Body of pancreas (tissue), 4 donors: ENCODE measurements at regions not wholly inside any gene's neighbourhood (a gene's known extent, or its start where the extent isn't known, plus 50 kb on each side); places are given as distances from the start of the nearest gene placed in this dataset.

Experiments used
- ATAC-seq: fragments of 150-250 bp; one replicate; pipeline ENCODE4 v1.9.1; 2016
- DNase-seq, 4 donors: peaks; one replicate each; pipeline ENCODE4 v3.0.0-alpha.2; 2019
- H3K27ac ChIP-seq, 4 donors: fragments of 200-600 bp; sonication (generic); 1 replicate in 3 of 4; 2 replicates in 1 of 4; pipeline versions ENCODE4 v1.5.1 to v1.6.1; 2016 to 2019; ENCODE audit warnings: mild to moderate bottlenecking in 1 of 4, mixed read lengths in 1 of 4, moderate library complexity in 1 of 4
- H3K27me3 ChIP-seq, 2 donors: fragments of 200-600 bp; sonication (generic); one replicate each; pipeline ENCODE4 v1.6.0; 2016; ENCODE audit warnings: mild to moderate bottlenecking in 1 of 2
- H3K36me3 ChIP-seq, 2 donors: fragments of 200-600 bp; sonication (generic); replicated peaks in 1 of 2; 2 replicates each; pipeline ENCODE4 v1.5.1; 2016; ENCODE audit warnings: low read depth in 2 of 2; ENCODE audit not compliant: insufficient read depth in 1 of 2
- H3K4me1 ChIP-seq: fragments of 200-600 bp; sonication (generic); one replicate; pipeline ENCODE4 v1.6.0; 2016
- H3K4me3 ChIP-seq, 2 donors: fragments of 200-600 bp; sonication (generic); 1 replicate in 1 of 2; 2 replicates in 1 of 2; pipeline ENCODE4 v1.5.1; 2016 to 2019
- H3K9me3 ChIP-seq, 3 donors: fragments of 200-600 bp; sonication (generic); 1 replicate in 2 of 3; 2 replicates in 1 of 3; pipeline ENCODE4 v1.5.1; 2016
- CTCF ChIP-seq, 7 experiments: fragments of 450-650 bp in 4 of 7; fragments of 200-600 bp in 3 of 7; sonication (generic) in 3 of 7; IDR thresholded peaks; one replicate each; pipeline ENCODE4 v1.5.1; 2016 to 2019; ENCODE audit warnings: antibody characterized with exemption in 7 of 7
- POLR2A ChIP-seq, 3 donors: fragments of 450-650 bp; IDR thresholded peaks; one replicate each; pipeline ENCODE4 v1.6.1; 2016; ENCODE audit warnings: antibody characterized with exemption in 3 of 3, mild to moderate bottlenecking in 2 of 3
- WGBS, 2 donors: methylation state at CpG; one replicate each; pipeline ENCODE4 v1.1.5; 2017; 5-methylcytosine and 5-hydroxymethylcytosine counted together
- intact Hi-C: fragments of 100-400 bp; cut with DNase I; formaldehyde crosslinking; loops from one replicate; pipeline ENCODE4 v1.15.1; 2023

- ATAC-seq (no peak), DNase-seq (no peak)
- no peaks in the 10 kb centered on the region for H3K27me3 ChIP-seq
- no peak overlapping the region for H3K27ac ChIP-seq
- no peak overlapping the region for H3K4me3 ChIP-seq
- peaks cover 10% of the 10 kb centered on the region for H3K4me1 ChIP-seq
- WGBS, 2 donors: 51 to 56% methylated on average over 18 of the region's 18 CpGs
- TF ChIP-seq POLR2A (IDR thresholded peaks at IDR 0.05) (no peak), CTCF (IDR thresholded peaks at IDR 0.05) (no peak)
- no peaks in the 10 kb centered on the region for H3K9me3 ChIP-seq
- no peaks in the 10 kb centered on the region for H3K36me3 ChIP-seq
- intact Hi-C loops: no loop called here
Measured at GRCh38 chr10:3484306-3485056, 300.5 kb downstream of the KLF6 start.

- peaks cover 10% of the 10 kb centered on the region for H3K4me1 ChIP-seq
- intact Hi-C loops: no loop called here
- H3K27ac ChIP-seq: peak overlapping the region; percentile 48 to 73 (median 70)
- no peaks in the 10 kb centered on the region for H3K9me3 ChIP-seq
- ATAC-seq (peak; percentile 87), DNase-seq (peak; percentile 46 to 82 (median 62))
- WGBS, 2 donors: 8% methylated on average over 14 to 17 of the region's 17 CpGs
- no peaks in the 10 kb centered on the region for H3K36me3 ChIP-seq
- H3K27me3 ChIP-seq: no peaks in the 10 kb centered on the region
- TF ChIP-seq CTCF (IDR thresholded peaks at IDR 0.05): no peak
- peak in 2 of 3 donors; percentile 20 to 21 for TF ChIP-seq POLR2A (IDR thresholded peaks at IDR 0.05)
- no peak overlapping the region for H3K4me3 ChIP-seq
Measured at GRCh38 chr10:3482200-3482993, 302.6 kb downstream of the KLF6 start.

GRCh38 chr10:3481496-3481895 is 303.5 kb downstream of the KLF6 start:
- Histone ChIP-seq H3K4me1 (peaks cover 7% of the 10 kb centered on the region), H3K9me3 (no peaks in the 10 kb centered on the region), H3K27ac (no peak overlapping the region), H3K4me3 (no peak overlapping the region), H3K36me3 (no peaks in the 10 kb centered on the region), H3K27me3 (no peaks in the 10 kb centered on the region)
- intact Hi-C loops: no loop called here
- ATAC-seq (no peak), DNase-seq (no peak)
- TF ChIP-seq POLR2A (IDR thresholded peaks at IDR 0.05): no peak
- WGBS, 2 donors: 75 to 77% methylated on average over 8 of the region's 8 CpGs

- no peak for ATAC-seq
- no peak overlapping the region for H3K4me3 ChIP-seq
- no peaks in the 10 kb centered on the region for H3K36me3 ChIP-seq
- DNase-seq: no peak
- TF ChIP-seq CTCF (IDR thresholded peaks at IDR 0.05) (no peak), POLR2A (IDR thresholded peaks at IDR 0.05) (no peak)
- H3K27me3 ChIP-seq: no peaks in the 10 kb centered on the region
- H3K4me1 ChIP-seq: peaks cover 2% of the 10 kb centered on the region
- intact Hi-C loops: no loop called here
- H3K27ac ChIP-seq: no peak overlapping the region
- no peaks in the 10 kb centered on the region for H3K9me3 ChIP-seq
Measured at GRCh38 chr10:3480990-3481315, 304.1 kb downstream of the KLF6 start.

GRCh38 chr10:3480281-3480989 is 304.6 kb downstream of the KLF6 start:
- Histone ChIP-seq H3K9me3 (no peaks in the 10 kb centered on the region), H3K4me1 (no peaks in the 10 kb centered on the region), H3K27ac (no peak overlapping the region), H3K4me3 (no peak overlapping the region), H3K36me3 (no peaks in the 10 kb centered on the region), H3K27me3 (no peaks in the 10 kb centered on the region)
- WGBS, 2 donors: 64 to 70% methylated on average over 7 to 8 of the region's 8 CpGs
- DNase-seq (no peak), ATAC-seq (no peak)
- intact Hi-C loops: no loop called here
- no peak for TF ChIP-seq CTCF (IDR thresholded peaks at IDR 0.05)
- no peak for TF ChIP-seq POLR2A (IDR thresholded peaks at IDR 0.05)
